ENCODE measurements at regions not wholly inside any gene's neighbourhood (a gene's known extent, or its start where the extent isn't known, plus 50 kb on each side); places are given as distances from the start of the nearest gene placed in this dataset.

DNA sequence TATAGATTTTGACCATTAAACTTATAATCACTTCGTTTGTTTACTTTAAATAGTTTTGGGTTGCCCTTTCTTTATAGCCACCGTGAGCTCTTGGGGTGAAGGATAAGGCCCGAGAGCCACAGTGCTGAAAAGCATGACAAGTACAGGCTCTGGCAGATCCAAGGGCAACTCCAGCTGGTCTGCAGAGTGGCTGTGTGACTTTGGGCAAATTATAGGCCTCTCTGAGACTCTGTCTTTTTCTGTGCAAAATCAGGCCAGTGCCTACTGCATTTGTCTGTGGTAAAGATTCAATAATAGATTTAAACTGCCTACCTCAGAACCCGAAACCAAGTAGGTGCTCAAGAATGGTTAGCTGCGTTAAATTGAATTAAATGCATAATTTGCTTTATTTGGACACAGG, 511.3 kb downstream of the QKI start:
- ATAC-seq (ENCODE audit: low FRiP score) (no peak), DNase-seq (ENCODE audit: low spot score) (no peak)
- TF ChIP-seq, protein P1, sequence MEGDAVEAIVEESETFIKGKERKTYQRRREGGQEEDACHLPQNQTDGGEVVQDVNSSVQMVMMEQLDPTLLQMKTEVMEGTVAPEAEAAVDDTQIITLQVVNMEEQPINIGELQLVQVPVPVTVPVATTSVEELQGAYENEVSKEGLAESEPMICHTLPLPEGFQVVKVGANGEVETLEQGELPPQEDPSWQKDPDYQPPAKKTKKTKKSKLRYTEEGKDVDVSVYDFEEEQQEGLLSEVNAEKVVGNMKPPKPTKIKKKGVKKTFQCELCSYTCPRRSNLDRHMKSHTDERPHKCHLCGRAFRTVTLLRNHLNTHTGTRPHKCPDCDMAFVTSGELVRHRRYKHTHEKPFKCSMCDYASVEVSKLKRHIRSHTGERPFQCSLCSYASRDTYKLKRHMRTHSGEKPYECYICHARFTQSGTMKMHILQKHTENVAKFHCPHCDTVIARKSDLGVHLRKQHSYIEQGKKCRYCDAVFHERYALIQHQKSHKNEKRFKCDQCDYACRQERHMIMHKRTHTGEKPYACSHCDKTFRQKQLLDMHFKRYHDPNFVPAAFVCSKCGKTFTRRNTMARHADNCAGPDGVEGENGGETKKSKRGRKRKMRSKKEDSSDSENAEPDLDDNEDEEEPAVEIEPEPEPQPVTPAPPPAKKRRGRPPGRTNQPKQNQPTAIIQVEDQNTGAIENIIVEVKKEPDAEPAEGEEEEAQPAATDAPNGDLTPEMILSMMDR (IDR thresholded peaks at IDR 0.05) = no peak

DNA sequence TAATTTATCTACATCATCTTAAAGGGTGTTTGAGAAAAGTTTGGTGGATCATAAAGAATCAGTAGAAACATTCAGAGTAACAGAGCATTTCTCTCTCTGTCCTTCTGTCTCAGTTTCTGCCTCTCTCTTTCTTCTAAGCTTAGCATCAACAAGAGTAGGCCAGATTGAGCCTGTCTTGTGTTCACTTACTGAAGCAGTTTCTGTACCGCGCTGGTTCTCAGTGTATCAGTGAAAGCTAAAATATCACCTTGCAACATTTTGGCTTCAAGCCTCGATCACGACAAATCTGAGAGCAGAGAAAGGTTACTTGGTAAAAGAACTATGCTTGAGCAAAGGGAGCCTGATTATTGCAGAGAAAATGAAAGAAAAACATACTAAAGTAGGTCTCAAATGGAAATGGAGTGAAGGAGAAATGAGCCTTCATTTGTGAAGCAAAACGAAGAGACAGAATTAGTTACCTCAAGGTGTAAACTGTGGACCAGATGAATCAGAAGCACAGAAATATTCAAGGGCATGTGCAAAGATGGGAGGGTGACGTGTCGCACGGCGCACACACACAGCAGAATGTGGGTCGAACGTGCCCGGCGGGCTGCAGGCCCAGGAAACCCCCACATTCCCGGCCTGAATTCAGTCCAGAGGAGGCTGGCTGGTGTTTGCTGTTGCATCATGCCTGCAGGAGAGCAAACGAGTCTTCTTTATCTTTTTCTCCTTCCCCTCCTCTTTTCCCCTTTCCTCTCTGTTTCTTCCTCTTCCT, 509.3 kb downstream of the QKI start:
- peak; percentile 79 for ATAC-seq (ENCODE audit: low FRiP score)

DNA sequence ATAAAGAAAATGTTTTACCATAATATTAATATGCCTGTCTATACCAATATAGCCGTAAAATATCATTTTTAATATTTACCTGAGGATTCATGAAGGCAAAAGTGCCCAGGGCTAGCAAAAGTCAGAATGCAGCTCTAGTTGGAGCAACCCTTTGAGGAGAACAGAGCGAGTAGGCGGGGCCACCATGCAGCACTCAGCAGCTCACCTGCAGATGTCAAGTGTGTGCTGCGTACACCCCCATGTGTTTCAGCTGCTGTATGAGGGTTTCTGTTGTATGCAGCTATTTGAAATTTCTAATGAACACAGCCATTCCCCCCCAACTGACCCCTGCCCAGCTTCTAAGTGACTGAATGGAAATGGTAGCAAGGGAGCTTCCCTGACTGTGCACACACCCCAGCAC, 508.0 kb downstream of the QKI start:
- TF ChIP-seq, protein P1 (IDR thresholded peaks at IDR 0.05) = no peak
- ATAC-seq (ENCODE audit: low FRiP score) (no peak), DNase-seq (ENCODE audit: low spot score) (no peak)

More for the DNA sequence above, 509.3 kb downstream of the QKI start:
- TF ChIP-seq, protein P1 (IDR thresholded peaks at IDR 0.05) = no peak
- DNase-seq (ENCODE audit: low spot score) = no peak

DNA sequence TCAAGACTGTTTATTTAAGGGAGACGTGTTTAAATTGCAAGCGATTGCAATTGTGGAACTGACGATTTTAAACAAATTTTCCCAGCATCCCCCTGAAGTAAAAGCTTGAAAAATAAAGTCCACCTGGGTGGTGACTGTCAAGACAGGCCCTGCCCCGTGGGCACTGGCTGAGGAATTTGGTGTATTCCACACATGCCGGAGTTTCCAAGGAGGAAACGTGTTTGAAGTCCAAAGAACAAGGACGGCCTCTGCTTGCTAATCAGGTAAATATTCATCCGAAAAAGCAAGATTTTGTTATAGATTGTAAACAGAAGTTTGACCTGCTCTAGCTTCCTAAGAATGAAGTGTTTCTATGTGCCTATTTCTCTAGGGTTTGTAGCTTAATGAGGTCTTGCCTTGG, 505.1 kb downstream of the QKI start:
- TF ChIP-seq, protein P1 (IDR thresholded peaks at IDR 0.05) = no peak
- ATAC-seq (ENCODE audit: low FRiP score) = no peak
- no peak for DNase-seq (ENCODE audit: low spot score)

DNA sequence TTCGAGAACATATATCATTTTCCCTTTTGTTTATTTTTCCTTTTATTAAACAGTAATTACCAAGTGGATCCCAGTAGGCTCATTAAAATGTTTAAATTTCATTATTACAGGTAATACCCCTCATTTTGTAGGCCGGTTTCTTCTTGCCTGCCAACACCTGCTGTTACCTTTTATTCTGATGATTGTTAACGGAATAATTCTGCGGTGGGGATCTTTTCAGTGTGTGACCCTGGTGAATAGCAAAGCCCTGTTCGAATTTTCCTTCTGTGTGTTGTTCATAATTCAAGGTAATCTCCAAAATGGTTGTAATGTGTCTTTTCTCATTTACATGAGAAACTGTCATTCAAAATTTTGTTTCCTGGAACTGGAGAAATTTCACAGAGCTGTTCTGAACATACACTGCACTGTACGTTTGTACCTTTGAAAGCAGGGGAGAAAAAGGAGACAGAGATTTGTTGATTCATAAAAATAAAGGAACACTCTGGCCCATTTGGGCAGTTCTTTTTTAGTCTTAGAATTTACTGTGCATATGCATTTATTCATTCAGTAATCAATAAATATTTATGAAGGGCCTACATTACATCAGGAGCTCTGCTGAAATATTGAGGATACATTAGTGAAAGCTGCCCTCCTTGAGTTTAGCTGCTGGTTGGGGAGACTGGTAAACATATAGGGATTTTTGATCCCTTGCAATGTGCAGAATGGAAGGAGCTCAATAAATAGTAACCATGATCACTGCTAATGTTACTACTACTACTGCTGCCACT, 502.0 kb downstream of the QKI start:
- DNase-seq (ENCODE audit: low spot score) (no peak), ATAC-seq (ENCODE audit: low FRiP score) (no peak)
- TF ChIP-seq, protein P1 (IDR thresholded peaks at IDR 0.05) = no peak

DNA sequence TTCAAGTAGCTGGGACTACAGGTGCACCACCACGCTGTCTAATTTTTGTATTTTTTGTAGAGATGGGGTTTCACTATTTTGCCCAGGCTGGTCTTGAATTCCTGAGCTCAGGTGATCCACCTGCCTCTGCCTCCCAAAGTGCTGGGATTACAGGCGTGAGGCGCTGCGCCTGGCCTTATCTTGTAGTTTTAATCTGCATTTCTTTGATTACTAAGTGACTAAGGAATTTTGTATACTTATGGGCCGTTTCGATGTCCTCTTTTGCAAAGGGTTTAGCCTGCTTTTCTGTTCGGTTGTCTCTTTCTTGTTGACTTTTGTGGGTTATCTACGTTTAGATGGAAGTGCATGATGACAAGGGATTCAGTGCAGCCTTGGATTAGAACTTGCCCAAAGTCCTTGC, 500.6 kb downstream of the QKI start:
- DNase-seq (ENCODE audit: low spot score) = no peak
- no peak for ATAC-seq (ENCODE audit: low FRiP score)
- TF ChIP-seq, protein P1 (IDR thresholded peaks at IDR 0.05) = no peak
